HL-60 (cell line): ENCODE measurements at regions not wholly inside any gene's neighbourhood (a gene's known extent, or its start where the extent isn't known, plus 50 kb on each side); places are given as distances from the start of the nearest gene placed in this dataset.

Experiments used
- DNase-seq, 2 experiments: peaks; one replicate each; pipeline ENCODE4 v3.0.0-alpha.2; 2010 to 2020; ENCODE audit warnings: low read depth in 1 of 2, low spot score in 1 of 2
- H3K27ac ChIP-seq: fragments of 250-450 bp; sonication (Bioruptor Pico); replicated peaks from 2 replicates; pipeline ENCODE4 v1.5.1; 2020; ENCODE audit warnings: mild to moderate bottlenecking, moderate library complexity
- H3K27me3 ChIP-seq: fragments of 250-450 bp; sonication (Bioruptor Pico); 2 replicates; pipeline ENCODE4 v1.5.1; 2021; ENCODE audit warnings: mild to moderate bottlenecking, moderate library complexity; ENCODE audit not compliant: insufficient read depth, poor library complexity, severe bottlenecking
- H3K4me3 ChIP-seq: replicated peaks from 2 replicates; pipeline ENCODE4 v1.5.1; 2011; ENCODE audit warnings: mild to moderate bottlenecking, control low read depth, low read length; ENCODE audit not compliant: insufficient read depth
- CTCF ChIP-seq: IDR thresholded peaks from one replicate; pipeline ENCODE4 v1.5.1; 2011; ENCODE audit warnings: low read length, control low read depth, inconsistent platforms; ENCODE audit not compliant: insufficient read depth
- GABPA ChIP-seq: IDR thresholded peaks from 2 replicates; pipeline ENCODE4 v1.6.1; 2012; ENCODE audit warnings: low read depth
- POLR2AphosphoS5 ChIP-seq: IDR thresholded peaks from 2 replicates; pipeline ENCODE4 v1.6.1; 2012; ENCODE audit warnings: low read depth
- REST ChIP-seq: IDR thresholded peaks from 2 replicates; pipeline ENCODE4 v1.6.1; 2012; ENCODE audit warnings: low read depth; ENCODE audit not compliant: insufficient replicate concordance
- SPI1 ChIP-seq: IDR thresholded peaks from 2 replicates; pipeline ENCODE4 v1.6.1; 2012; ENCODE audit warnings: low read depth, mild to moderate bottlenecking, borderline replicate concordance

DNA sequence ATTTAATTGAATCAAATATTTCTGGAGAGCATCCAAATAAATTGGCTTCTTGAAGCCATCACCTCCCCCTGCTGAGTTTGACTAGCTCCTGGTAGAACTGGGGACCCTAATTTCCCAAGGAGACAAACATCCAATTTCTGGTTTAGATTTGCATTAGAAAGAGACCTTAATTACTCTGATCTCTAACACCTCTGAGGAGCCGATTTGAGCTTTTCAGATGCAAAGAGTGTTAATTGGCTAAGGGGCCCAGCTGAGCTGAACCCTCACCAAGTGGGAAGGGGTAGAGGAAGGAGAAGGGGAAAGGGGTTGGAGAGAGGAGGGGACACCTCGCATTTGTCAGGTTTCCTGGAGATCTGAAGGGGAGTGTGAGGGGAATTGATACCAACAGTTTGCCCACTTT lies 145.4 kb upstream of the SHB start:
- no peak for TF ChIP-seq REST
- TF ChIP-seq GABPA = no peak
- no peak for TF ChIP-seq CTCF
- no peak for TF ChIP-seq SPI1
- TF ChIP-seq POLR2AphosphoS5 = no peak
- Histone ChIP-seq H3K4me3 (no peak overlapping the region), H3K27me3 (peaks cover 3% of the 10 kb centered on the region), H3K27ac (no peak overlapping the region)
- no peak for DNase-seq

GRCh38 chr9:38213631-38214299 lies 144.7 kb upstream of the SHB start:
- Histone ChIP-seq H3K4me3 (no peak overlapping the region), H3K27ac (no peak overlapping the region), H3K27me3 (peaks cover 3% of the 10 kb centered on the region)
- TF ChIP-seq POLR2AphosphoS5 = no peak
- no peak for TF ChIP-seq SPI1
- DNase-seq = no peak

DNA sequence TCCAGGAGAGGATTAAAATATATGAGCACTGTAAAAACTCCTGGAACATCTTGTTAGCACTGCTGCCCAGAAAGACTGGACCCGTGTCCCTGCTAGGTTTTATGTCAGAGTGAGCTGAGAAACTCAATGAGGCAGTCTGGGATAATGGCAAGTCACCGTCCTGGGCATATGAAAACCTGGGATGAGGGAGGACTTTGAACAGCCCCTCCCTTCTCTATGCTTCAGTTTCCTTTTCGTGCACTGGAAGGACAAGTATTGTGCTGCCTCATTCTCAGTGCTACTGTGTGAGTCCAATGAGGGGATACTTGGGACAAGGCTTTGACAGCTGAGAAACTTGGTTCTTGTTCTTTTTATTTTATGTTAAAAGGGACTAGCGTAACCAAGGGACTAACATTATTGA lies 143.0 kb upstream of the SHB start:
- Histone ChIP-seq H3K27ac (no peak overlapping the region), H3K4me3 (no peak overlapping the region), H3K27me3 (peaks cover 3% of the 10 kb centered on the region)
- TF ChIP-seq SPI1 = no peak
- no peak for TF ChIP-seq GABPA
- TF ChIP-seq POLR2AphosphoS5 = no peak
- TF ChIP-seq CTCF = no peak
- TF ChIP-seq REST = no peak
- DNase-seq = no peak

DNA sequence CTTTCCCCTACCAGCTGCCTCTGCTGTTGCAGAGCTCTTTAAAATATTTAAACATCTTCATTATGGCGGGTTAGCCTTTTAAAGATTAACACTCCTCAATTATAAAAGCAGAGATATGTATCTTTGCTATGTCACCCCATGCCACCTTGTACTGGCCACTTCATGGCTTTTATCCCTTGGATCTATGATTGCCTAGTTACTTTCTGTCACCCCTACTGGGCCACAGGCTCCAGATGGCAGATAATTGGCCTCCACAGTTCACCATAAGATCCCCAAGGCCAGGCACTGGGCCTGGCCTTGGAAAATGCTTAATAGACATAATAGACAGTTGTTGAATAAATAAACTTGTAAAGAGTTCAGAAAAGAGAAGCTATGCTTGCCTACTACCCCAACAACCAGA lies 142.0 kb upstream of the SHB start:
- Histone ChIP-seq H3K27me3 (peaks cover 3% of the 10 kb centered on the region), H3K27ac (no peak overlapping the region), H3K4me3 (no peak overlapping the region)
- DNase-seq = no peak
- no peak for TF ChIP-seq CTCF
- TF ChIP-seq GABPA = no peak
- TF ChIP-seq REST = no peak
- no peak for TF ChIP-seq SPI1
- no peak for TF ChIP-seq POLR2AphosphoS5
